GM19395 (cell line): ENCODE measurements at regions not wholly inside any gene's neighbourhood (a gene's known extent, or its start where the extent isn't known, plus 50 kb on each side); places are given as distances from the start of the nearest gene placed in this dataset.

Source experiments
- ATAC-seq: cut with Tn5 transposase; IDR thresholded peaks from one replicate; pipeline ENCODE4 v1.9.1; 2021; ENCODE audit warnings: mild to moderate bottlenecking, moderate library complexity; ENCODE audit not compliant: unreplicated experiment

DNA sequence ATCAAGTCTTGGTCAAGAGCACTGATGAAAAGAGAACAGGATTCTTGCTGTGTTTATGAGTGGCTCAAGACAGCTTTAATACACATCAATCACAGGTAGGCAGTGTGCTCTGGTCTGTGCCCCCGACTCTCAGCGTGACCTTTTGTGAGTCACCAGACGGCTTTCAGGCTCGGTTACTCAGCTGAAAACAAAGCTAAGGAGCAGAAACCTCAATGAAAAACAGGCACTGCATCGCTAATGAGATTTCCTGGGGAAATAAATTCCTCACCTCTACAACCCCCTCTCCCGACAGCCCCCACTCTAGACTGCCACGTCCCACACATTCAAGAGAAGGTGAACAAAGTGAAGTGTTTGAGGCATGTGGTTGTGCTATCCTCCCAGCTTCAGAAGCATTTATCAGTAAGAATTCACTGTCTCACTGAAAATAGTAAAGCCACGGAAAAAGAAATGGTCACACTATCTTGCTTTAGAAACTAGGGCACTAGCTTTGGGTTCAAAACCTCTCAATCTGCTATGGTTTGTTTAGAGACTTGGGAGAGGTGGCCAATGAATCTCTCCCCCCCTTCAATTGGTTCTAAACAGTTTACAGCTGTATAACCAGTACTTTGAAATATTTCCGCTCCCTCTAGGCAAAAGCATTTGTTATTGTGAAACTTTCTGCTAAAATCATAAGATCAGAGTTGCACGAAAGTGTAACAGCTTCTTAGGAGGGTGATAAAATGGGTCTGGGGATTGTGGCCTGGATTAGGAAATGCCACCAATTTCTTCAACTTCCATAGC, 199.5 kb upstream of the PMFBP1 start:
- ATAC-seq = no peak

DNA sequence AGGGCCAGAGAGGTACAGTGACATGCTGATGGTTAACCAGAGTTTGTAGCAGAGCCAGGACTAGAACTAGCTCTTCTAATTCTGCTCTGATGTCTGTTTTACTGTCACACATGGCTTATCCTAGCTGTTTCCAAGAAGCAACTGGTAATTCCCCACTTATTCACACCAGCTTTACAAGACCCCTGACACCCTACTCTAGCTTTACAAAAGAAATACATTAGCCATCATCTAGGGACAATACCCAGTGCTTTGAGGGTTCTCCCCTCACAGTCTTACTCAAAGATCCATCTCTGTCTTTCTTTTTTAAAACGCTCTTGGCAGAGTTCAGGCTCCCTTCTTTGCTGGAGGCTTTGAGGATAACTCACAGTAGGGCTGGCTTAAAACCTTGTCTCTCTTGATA, 197.3 kb upstream of the PMFBP1 start:
- no peak for ATAC-seq

DNA sequence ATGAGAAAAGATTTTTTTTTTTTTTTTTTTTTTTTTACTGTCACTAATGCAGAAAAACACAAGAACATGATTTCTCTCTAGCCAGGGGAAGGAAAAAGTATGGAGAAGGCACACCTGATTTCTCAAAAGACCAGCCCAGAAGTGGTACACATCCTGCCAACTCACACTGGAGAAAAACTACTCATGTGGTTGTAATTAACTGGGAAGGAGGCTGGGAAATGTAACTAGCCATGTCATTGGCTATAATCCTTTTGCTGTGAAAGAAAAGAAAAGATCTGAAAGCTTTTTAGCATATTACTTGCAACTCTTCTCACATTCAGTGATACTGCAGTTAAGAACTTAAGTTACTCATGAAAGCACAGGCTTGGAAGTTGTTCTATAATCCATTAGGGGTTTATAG, 195.9 kb upstream of the PMFBP1 start:
- ATAC-seq = no peak

DNA sequence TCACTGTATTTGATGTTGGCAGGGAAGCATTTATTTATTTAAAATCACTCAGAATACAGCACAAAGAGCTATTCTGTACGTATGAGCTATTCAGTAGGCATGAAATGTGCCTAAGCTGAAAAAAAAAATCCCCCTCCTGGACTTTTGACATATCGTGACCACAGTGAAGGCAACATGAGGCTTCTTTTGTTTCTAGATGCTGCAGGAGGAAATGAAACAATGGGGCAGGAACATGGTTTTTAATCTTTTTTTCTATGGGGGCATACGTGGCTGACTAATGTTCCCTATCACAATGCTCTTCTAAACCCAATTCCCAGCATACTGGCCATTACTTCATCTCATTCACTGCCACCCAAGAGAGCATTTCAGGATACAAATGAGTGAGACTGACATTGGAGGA, 191.0 kb upstream of the PMFBP1 start:
- ATAC-seq = no peak

DNA sequence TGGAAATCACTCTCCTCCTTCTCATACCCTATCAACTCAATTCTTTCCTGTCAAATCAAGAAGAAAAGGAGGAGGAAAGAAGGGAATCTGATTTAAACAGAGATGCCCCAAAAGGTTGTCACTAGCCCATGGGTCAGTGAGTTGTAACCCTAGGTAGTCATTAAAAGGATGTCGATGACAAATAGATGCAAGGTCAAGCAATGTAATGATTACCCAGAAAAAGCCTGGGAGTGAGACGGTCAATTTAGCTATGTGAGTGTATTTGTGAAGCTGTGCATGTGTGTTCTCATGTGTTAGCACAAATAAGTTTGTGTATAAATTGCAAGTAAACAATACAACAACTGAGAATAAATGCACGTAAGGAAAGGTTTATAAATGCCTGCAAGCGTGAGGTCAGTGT, 190.5 kb upstream of the PMFBP1 start:
- no peak for ATAC-seq

DNA sequence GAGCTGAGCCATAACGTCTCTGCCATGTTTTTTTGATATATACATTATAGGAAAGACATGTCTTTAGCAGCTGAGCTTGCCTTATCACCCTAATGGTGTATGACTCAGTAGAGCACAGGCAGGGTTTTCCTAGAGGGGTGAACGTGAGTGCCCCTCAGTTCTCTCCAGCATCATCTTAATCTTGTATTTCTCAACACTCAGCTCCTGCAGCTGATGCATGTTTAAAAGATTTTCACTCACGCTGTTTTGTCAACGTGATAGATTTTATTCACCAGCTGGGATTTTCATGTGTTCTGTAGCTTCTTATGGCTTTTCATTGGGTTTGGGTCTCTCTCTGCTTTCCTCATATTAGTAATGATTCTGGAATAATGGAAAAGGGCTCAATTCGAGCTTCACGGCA, 186.0 kb upstream of the PMFBP1 start:
- ATAC-seq = no peak

DNA sequence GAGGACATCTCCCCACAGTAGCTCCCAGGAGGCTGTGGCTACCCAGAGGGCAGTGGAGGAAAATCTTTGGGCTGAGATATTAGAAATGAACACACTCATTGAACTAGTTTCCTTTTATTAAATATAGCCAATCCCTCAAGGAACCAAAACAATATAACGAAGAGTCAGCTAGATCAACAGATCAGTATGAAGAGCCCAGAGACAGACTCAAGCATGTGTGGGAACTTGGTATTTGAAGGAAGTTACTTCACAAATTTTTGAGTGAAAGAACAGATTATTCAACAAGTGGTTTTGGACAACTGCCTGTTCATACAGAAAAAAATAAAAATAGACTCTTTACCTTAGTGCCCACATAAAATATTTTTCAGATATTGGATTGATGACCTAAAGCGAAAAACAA, 183.6 kb upstream of the PMFBP1 start:
- ATAC-seq = no peak

DNA sequence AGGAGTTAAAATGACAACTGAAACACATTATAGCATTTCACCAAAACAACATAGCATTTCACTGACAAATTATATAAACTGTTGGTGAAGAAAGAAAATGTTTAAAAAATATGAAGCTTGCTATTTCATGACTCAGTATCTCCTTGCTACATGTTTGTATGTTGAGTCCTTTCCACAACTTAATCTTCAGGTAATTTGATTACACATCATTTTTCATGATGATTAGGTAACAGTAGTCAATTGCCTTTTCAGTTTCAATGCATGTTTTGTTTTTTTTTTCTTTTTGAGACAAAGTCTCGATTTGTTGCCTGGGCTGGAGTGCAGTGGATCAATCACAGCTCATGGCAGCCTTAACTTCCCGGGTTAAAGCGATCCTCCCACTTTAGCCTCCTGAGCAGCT, 177.8 kb upstream of the PMFBP1 start:
- ATAC-seq = no peak

DNA sequence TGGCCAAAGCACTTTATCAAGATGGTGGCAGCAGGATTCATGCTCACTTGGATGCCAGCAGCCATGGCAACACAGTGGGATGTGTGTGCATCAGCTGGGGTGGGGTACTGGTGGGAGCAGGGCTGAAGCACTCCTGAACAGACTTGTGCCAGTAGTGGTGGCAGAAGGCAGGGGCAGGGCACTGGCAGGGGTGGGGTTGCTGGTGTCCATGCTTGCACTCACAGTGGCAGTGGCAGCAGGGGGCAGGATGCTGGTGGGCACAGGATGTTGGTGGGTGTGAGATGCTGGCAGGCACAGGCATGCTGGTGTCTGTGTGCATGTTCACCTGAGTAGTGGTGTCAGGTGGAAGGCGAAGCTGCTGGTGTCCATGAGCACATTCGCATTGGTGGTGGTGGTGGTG, 161.0 kb upstream of the PMFBP1 start:
- ATAC-seq = no peak

DNA sequence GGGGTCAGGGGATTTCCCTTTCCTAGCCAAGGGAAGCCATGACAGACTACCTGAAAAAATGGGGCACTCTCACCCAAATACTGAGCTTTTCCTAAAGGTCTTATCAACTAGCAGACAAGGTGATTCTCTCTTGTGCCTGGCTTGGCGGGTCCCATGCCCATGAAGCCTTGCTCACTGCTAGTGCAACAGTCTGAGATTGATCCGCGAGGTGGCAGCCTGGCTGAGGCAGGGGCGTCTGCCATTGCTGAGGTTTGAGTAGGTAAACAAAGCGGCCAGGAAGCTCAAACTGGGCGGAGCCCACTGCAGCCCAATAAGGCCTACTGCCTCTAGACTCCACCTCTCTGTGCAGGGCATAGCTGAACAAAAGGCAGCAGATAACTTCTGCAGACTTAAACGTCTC, 152.6 kb upstream of the PMFBP1 start:
- ATAC-seq = no peak

DNA sequence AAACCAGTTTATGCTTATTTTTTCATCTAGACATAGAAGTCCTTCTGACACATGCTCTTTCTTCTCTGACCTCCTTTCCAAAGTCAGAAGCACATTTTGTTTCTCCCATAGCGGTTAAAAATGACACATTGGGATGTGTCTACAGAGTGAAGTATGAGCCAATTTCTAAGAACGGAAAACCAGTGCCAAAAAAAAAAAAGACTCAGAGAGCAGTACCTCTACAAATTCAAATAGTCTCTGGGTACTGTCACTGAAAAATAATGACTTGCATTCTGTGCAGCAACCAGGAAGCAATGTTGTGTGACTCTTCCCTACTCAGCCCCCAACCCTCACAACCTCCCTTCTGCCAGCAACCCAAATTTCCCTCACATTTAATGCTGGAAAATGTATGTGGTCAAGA, 145.5 kb upstream of the PMFBP1 start:
- no peak for ATAC-seq

DNA sequence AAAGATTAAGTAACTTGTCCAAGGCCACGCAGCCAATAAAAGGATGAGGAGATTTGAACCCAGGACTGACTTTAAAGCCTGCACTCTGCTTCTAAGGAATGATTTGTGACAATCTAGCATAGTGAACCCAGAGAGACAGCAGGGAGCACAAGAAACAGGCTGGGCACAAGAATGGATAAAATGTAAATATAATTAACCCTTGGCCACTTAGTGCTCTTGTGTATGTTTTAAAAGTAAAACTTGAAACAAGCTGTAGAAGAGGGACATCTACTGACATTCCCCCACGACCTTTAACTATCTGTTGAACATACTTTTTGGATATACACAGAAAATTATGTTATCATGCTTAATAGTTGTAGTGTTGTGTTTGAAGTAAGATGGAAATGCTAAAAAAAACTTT, 141.9 kb upstream of the PMFBP1 start:
- ATAC-seq = no peak

DNA sequence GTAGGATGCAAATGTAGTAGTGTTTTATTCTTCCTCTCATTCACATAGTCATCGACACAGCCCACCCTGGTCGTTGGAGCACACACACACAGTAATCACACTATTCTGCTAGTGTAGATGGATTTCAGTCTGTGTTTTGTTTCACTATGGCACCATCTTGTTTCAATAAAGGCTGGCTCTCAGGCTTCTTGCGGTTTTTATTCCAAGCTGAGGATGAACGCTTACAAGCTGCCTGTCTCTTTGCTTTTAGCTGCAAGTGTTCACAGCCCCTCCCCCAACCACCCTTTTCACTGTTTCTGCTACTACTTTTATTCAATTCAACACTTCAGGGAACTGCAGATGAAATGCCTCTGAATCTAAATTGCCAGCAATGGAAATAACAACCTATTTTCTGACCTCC, 140.9 kb upstream of the PMFBP1 start:
- ATAC-seq = no peak

DNA sequence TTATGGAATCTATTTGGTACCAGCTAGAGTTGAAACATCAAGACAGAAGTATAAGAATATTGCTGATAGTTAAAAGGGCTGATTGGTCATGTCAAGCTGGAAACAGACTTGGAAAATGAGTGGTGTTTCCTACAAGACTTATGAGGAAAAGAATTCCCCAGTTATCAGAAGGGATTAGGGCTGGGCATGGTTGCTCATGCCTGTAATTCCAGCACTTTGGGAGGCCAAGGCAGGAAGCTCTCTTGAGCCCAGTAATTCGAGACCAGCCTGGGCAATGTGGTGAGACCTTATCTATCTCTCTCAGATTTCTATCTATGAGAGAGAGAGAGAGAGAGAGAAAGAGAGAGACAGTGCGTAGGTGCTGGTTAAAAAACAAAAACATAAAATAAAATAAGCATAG, 139.5 kb upstream of the PMFBP1 start:
- ATAC-seq = no peak

DNA sequence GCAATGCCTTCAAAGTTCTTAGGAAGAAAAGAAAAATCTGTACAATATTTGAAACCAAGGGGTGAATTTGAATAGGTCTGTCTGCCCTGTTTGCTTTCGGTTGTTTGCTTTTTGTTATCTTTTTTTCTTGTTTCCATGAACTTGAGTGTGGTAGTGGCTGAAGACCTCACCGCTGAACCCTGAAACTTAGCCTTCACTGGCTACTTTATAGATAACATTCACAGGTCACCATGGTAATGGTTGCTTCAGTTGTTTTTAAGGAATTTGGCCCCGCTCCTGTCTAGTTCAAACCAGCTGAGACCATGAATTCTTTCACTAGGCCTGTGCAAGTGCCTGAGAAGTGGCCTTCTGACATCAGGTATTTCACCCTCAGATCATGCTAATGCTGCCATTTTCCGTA, 137.0 kb upstream of the PMFBP1 start:
- no peak for ATAC-seq

DNA sequence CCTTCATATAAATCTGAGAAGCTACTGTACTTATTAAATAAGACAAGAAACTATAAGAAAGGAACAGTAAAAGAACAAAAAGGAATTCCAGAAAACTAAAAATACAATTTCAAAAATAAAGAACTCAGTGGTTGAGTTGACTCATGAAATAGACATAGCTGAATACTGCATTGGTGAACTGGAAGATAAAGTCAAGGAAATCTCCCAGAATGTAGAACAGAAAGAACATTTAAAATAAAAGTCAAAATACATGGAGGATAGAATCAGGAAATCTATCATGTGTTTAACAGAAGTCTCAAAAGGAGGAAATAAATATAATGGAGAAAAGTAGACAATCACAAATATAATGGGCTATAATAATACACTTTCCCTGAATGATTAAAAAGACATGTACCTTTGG, 136.4 kb upstream of the PMFBP1 start:
- no peak for ATAC-seq

DNA sequence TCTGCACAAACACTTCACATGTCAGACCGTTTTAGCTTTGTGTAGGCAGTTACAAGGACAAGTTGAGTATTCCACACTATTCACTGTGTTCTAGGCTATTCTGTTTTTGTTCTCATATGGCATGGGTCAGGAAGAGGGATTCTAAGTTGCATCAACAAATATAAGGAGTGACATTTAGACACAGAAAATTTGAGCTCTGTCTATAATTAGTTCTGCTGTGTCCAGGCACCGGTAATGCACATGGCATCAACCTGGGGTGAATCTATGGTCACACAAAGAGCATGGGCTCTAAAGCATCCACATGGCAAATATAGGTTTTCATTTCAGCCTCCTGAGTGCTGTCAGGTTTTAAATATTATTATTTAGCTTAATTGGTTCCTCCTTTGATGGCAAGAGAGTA, 130.4 kb upstream of the PMFBP1 start:
- ATAC-seq = no peak

DNA sequence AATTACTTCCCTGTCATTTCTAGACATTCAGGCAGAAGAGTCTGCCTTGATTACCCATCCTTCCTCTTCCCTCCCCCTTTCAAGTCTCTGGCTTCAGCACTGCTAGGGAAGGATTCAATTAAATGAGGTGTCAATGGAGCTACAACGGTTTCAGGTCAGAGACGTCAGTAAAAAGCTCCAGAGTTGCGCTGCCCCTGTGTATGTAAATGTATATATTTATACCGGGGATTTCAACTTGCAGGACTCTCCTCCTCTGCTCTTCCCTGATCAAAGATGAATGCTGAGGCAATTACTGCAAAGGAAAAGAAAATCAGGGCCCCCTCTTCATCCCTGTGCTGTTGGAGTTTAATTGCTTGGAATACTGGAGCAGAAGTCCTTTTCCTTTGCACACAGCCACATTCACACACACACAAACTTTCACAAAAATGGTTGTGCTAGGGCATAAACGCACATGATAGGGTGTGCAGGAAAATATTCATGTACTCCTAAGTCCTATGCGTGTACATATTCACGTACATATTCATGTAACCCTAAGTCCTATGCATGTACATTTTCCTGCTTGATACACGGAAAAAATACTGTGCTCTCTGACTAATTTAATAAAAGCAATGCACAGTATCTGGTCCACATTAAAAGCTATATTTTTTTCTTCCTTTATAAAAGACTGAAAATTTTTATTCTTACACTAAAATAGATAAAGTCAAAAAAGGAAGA, 129.7 kb upstream of the PMFBP1 start:
- no peak for ATAC-seq

DNA sequence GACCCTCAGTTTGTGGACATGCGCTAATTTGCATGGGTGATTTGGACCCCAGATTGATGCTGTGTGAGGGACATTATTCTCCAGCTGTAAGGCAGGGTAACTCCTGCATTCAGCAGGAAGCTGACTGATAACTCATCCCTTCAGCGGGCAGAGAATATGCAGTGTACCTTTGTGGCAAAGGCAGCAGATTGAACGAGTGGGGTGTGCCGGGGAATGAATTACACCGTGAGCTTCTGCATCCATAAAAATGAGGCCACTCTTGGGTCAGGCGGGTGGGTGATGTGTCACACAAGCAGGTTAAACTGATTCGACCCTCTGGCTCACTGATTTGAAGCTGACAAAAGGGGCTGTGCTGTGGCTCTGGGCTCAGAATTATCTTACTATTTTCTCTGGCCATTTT, 128.9 kb upstream of the PMFBP1 start:
- no peak for ATAC-seq

DNA sequence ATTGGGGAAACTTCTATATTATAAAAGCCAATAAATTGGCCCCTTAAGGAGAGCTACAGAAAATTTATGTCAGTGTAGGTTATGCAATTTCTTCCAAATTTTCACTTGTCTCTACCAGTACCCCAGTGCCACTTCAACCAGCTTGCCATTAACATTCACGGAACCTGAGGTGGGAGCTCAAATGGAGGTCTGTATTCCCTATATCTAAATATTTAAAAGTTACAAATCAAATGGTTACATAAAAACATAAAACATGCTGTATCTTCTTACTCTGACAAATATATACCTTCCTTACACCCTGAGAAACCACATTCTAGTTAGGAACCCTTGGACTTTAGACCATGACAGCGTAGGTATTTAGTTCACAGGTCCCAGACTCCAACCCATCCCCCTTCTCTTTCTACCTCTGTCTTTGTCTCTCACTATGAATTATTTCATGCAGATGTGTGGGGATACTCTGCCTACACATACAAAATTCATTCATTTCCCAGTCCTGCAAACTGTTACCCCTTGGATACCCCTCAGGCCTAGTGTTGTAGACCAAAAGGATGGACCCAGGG, 127.8 kb upstream of the PMFBP1 start:
- no peak for ATAC-seq

DNA sequence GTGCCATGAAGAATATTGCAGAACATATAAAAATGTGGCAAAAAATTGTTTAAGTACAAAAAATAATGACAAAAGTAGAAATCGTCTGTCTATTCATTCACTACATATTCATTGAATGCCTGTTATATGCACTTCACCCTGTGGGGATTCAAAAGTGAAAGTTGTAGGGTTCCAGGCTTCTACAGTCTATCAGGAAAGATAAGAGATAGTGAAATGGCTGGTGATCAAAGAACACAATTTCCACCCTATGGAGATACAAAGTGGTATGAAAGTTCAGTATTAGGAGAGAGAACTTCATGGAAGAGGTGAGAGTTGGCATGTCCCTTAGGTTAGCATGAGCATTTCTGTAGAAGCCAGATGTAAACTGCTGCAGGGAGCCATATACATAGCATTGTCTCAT, 127.0 kb upstream of the PMFBP1 start:
- ATAC-seq = no peak

DNA sequence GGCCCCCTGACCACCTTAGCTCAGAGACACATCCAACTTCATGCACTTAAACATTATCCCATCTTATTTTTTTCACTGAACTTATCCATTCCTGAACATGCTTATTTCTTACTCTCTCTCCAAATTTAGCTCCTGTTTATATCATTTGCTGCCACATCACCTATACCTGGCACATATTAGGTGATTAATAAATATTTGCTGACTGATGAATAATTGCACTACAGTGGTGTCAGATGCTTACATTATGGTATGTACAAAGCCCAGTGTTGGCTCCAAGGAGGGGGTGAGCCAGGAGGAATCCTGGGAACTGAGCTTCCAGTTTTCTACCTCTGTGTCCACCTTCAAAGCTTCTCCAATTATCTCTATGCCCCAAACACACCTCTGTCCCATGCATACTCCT, 124.0 kb upstream of the PMFBP1 start:
- no peak for ATAC-seq
